Esophagus muscularis mucosa (tissue), 3 donors: ENCODE measurements at regions not wholly inside any gene's neighbourhood (a gene's known extent, or its start where the extent isn't known, plus 50 kb on each side); places are given as distances from the start of the nearest gene placed in this dataset.

Experiments
- CTCF ChIP-seq, 3 experiments: fragments of 200-600 bp in 2 of 3; fragments of 450-650 bp in 1 of 3; sonication (generic) in 2 of 3; IDR thresholded peaks; one replicate each; pipeline ENCODE4 v1.5.1; 2017 to 2019; ENCODE audit warnings: antibody characterized with exemption in 3 of 3, mild to moderate bottlenecking in 2 of 3, moderate library complexity in 1 of 3
- POLR2A ChIP-seq: fragments of 450-650 bp; IDR thresholded peaks from one replicate; pipeline ENCODE4 v1.6.1; 2017; ENCODE audit warnings: antibody characterized with exemption, moderate library complexity, mild to moderate bottlenecking, low read depth
- POLR2AphosphoS5 ChIP-seq, 2 donors: sonication (generic); formaldehyde crosslinking; IDR thresholded peaks; one replicate each; pipeline ENCODE4 v1.6.1; 2017; ENCODE audit warnings: antibody characterized with exemption in 2 of 2

GRCh38 chr5:81846301-81846700 is 95.4 kb upstream of the SSBP2 start:
- no peak for TF ChIP-seq CTCF (IDR thresholded peaks at IDR 0.05)
- TF ChIP-seq POLR2AphosphoS5 (IDR thresholded peaks at IDR 0.05), result no peak
- TF ChIP-seq POLR2A, result no peak
